HEK293 (cell line): ENCODE measurements at regions not wholly inside any gene's neighbourhood (a gene's known extent, or its start where the extent isn't known, plus 50 kb on each side); places are given as distances from the start of the nearest gene placed in this dataset.

ENCODE experiments used
- ZBTB7A ChIP-seq: fragments of 450-650 bp; formaldehyde crosslinking; IDR thresholded peaks from 2 replicates; pipeline ENCODE4 v1.5.1; 2016; ENCODE audit warnings: low read depth, missing biosample characterization, missing genetic modification characterization
- ZSCAN18 ChIP-seq: fragments of 450-650 bp; formaldehyde crosslinking; IDR thresholded peaks from 2 replicates; pipeline ENCODE4 v1.5.1; 2016; ENCODE audit warnings: missing biosample characterization, missing genetic modification characterization

GRCh38 chr1:4344065-4344732 is 310.2 kb upstream of the AJAP1 start:
- TF ChIP-seq ZSCAN18 (tag by site-specific recombination), result no peak
- TF ChIP-seq ZBTB7A, result no peak
